ENCODE measurements at regions not wholly inside any gene's neighbourhood (a gene's known extent, or its start where the extent isn't known, plus 50 kb on each side); places are given as distances from the start of the nearest gene placed in this dataset.

DNA sequence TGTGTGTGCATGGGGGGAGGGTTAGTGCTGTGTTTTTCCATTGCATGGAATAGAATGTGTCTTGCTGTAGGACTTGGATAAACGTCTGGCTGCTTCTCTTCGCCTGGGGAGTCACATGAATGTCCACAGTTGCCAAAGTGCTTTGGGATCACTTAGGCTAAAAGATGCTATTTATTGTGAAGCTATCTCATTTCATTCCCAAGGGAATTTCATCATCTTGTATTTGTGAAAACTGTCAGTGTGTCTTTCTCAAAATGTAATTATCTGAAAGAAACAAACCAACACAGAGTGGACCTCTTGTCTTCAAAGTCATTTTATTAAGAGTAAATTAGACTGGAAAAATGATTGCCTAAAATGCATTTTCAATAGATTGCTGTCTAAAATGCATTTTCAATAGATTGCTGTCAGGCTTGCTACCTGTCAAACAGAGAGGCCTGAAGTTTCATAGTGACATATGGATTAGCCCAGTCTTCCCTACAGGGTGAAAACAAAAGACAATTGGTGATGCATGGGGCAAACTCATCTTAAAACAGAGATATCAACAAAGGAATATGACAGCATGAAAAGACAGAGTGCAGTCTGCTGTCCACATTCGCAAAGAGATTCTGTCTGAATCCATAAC is 117.1 kb upstream of the GOLIM4 start:
- Histone ChIP-seq H3K27me3 (ENCODE audit: control insufficient read depth, extremely low read depth, insufficient read depth, low read length) (no peaks in the 10 kb centered on the region), H3K9ac (ENCODE audit: control insufficient read depth, extremely low read depth, insufficient read depth, low read length) (no peak overlapping the region), H3K36me3 (ENCODE audit: control insufficient read depth in 2 of 2, extremely low read depth in 1 of 2, insufficient read depth in 2 of 2, low read length in 2 of 2) (no peaks in the 10 kb centered on the region), H3K9me1 (ENCODE audit: control insufficient read depth, extremely low read depth, insufficient read depth, low read length) (no peaks in the 10 kb centered on the region), H3K4me2 (ENCODE audit: control insufficient read depth, extremely low read depth, insufficient read depth, low read depth, low read length) (no peak overlapping the region), H2AFZ (ENCODE audit: control insufficient read depth, low read length) (no peak overlapping the region), H3K27ac (ENCODE audit: control insufficient read depth, insufficient read depth, low read length) (no peak overlapping the region), H4K20me1 (ENCODE audit: control insufficient read depth, extremely low read depth, insufficient read depth, low read length) (no peaks in the 10 kb centered on the region), H3K79me2 (ENCODE audit: control insufficient read depth, insufficient read depth, low read length) (no peaks in the 10 kb centered on the region), H3K9me3 (ENCODE audit: control insufficient read depth, low read depth, low read length) (no peaks in the 10 kb centered on the region), H3K4me3 (ENCODE audit: control insufficient read depth in 2 of 3, extremely low read depth in 1 of 3, insufficient read depth in 2 of 3, low read depth in 1 of 3, low read length in 3 of 3) (no peak overlapping the region), H3K4me1 (ENCODE audit: control insufficient read depth, extremely low read depth, insufficient read depth, low read length) (no peaks in the 10 kb centered on the region)
- no peak for DNase-seq (ENCODE audit: low read depth, low spot score)
- dilution Hi-C loops (cut with MboI; ENCODE audit: extremely low pct_ligation_motif_present, low sequenced_read_pairs) = no loop called here
- no peak for FAIRE-seq
- no peak for TF ChIP-seq EZH2 (IDR thresholded peaks at IDR 0.05; ENCODE audit: low read length)
- TF ChIP-seq, protein P1, sequence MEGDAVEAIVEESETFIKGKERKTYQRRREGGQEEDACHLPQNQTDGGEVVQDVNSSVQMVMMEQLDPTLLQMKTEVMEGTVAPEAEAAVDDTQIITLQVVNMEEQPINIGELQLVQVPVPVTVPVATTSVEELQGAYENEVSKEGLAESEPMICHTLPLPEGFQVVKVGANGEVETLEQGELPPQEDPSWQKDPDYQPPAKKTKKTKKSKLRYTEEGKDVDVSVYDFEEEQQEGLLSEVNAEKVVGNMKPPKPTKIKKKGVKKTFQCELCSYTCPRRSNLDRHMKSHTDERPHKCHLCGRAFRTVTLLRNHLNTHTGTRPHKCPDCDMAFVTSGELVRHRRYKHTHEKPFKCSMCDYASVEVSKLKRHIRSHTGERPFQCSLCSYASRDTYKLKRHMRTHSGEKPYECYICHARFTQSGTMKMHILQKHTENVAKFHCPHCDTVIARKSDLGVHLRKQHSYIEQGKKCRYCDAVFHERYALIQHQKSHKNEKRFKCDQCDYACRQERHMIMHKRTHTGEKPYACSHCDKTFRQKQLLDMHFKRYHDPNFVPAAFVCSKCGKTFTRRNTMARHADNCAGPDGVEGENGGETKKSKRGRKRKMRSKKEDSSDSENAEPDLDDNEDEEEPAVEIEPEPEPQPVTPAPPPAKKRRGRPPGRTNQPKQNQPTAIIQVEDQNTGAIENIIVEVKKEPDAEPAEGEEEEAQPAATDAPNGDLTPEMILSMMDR (optimal IDR thresholded peaks at IDR 0.05 in 1 of 3, IDR thresholded peaks at IDR 0.05 in 1 of 3, conservative IDR thresholded peaks at IDR 0.05 in 1 of 3; ENCODE audit: extremely low read depth in 1 of 3, insufficient read depth in 2 of 3, low read length in 3 of 3) = no peak

DNA sequence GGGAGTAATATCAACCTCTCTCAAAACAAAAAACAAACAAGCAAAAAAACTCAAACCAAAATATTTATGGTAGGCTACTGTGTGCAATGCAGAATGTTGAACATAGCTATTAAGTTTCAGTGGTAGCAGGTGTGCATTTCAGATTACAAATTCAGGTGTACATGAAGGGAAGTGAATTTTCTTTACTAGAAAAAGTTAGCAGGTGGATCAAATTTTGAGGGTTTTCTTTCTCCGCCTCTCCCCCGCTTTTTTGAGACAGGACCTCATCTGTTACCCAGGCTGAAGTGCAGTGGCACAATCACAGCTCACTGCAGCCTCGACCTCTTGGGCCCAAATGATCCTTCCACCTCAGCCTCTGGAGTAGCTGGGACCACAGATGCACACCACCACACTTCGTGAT is 109.7 kb upstream of the GOLIM4 start:
- H3K36me3 ChIP-seq (ENCODE audit: control insufficient read depth in 2 of 2, extremely low read depth in 1 of 2, insufficient read depth in 2 of 2, low read length in 2 of 2) = no peaks in the 10 kb centered on the region
- no peak overlapping the region for H3K4me3 ChIP-seq (ENCODE audit: control insufficient read depth in 2 of 3, extremely low read depth in 1 of 3, insufficient read depth in 2 of 3, low read depth in 1 of 3, low read length in 3 of 3)
- H2AFZ ChIP-seq (ENCODE audit: control insufficient read depth, low read length) = no peak overlapping the region
- H3K9me1 ChIP-seq (ENCODE audit: control insufficient read depth, extremely low read depth, insufficient read depth, low read length) = no peaks in the 10 kb centered on the region
- dilution Hi-C loops (cut with MboI; ENCODE audit: extremely low pct_ligation_motif_present, low sequenced_read_pairs) = no loop called here
- no peaks in the 10 kb centered on the region for H4K20me1 ChIP-seq (ENCODE audit: control insufficient read depth, extremely low read depth, insufficient read depth, low read length)
- H3K9me3 ChIP-seq (ENCODE audit: control insufficient read depth, low read depth, low read length) = no peaks in the 10 kb centered on the region
- no peaks in the 10 kb centered on the region for H3K27me3 ChIP-seq (ENCODE audit: control insufficient read depth, extremely low read depth, insufficient read depth, low read length)
- H3K27ac ChIP-seq (ENCODE audit: control insufficient read depth, insufficient read depth, low read length) = no peak overlapping the region
- FAIRE-seq (no peak), DNase-seq (ENCODE audit: low read depth, low spot score) (no peak)
- no peaks in the 10 kb centered on the region for H3K79me2 ChIP-seq (ENCODE audit: control insufficient read depth, insufficient read depth, low read length)
- no peaks in the 10 kb centered on the region for H3K4me1 ChIP-seq (ENCODE audit: control insufficient read depth, extremely low read depth, insufficient read depth, low read length)
- no peak overlapping the region for H3K4me2 ChIP-seq (ENCODE audit: control insufficient read depth, extremely low read depth, insufficient read depth, low read depth, low read length)
- H3K9ac ChIP-seq (ENCODE audit: control insufficient read depth, extremely low read depth, insufficient read depth, low read length) = no peak overlapping the region
- no peak for TF ChIP-seq EZH2 (IDR thresholded peaks at IDR 0.05; ENCODE audit: low read length)
- TF ChIP-seq, protein P1 (optimal IDR thresholded peaks at IDR 0.05 in 1 of 3, IDR thresholded peaks at IDR 0.05 in 1 of 3, conservative IDR thresholded peaks at IDR 0.05 in 1 of 3; ENCODE audit: extremely low read depth in 1 of 3, insufficient read depth in 2 of 3, low read length in 3 of 3) = no peak

Measured in keratinocyte (primary cell).